HL-60 (cell line): ENCODE measurements at regions not wholly inside any gene's neighbourhood (a gene's known extent, or its start where the extent isn't known, plus 50 kb on each side); places are given as distances from the start of the nearest gene placed in this dataset.

ENCODE experiments used
- CTCF ChIP-seq: IDR thresholded peaks from one replicate; pipeline ENCODE4 v1.5.1; 2011; ENCODE audit warnings: low read length, control low read depth, inconsistent platforms; ENCODE audit not compliant: insufficient read depth
- GABPA ChIP-seq: IDR thresholded peaks from 2 replicates; pipeline ENCODE4 v1.6.1; 2012; ENCODE audit warnings: low read depth
- POLR2AphosphoS5 ChIP-seq: IDR thresholded peaks from 2 replicates; pipeline ENCODE4 v1.6.1; 2012; ENCODE audit warnings: low read depth
- REST ChIP-seq: IDR thresholded peaks from 2 replicates; pipeline ENCODE4 v1.6.1; 2012; ENCODE audit warnings: low read depth; ENCODE audit not compliant: insufficient replicate concordance

- TF ChIP-seq CTCF: no peak
- no peak for TF ChIP-seq REST
- TF ChIP-seq GABPA: no peak
- no peak for TF ChIP-seq POLR2AphosphoS5
These were observed 267.9 kb upstream of the SESN3 start for GRCh38 chr11:95498722-95499425.
